Activated naive CD4-positive, alpha-beta T cell treated with anti-CD3 and anti-CD28 coated beads, Interleukin-2, amount 10 ng/mL, durations not matched to agents 7 days and 5 days (primary cell): ENCODE measurements at regions not wholly inside any gene's neighbourhood (a gene's known extent, or its start where the extent isn't known, plus 50 kb on each side); places are given as distances from the start of the nearest gene placed in this dataset.

Experiments
- CTCF ChIA-PET: fragments of 350-600 bp; sonication (Branson Sonifier 250); formaldehyde crosslinking; loops from one replicate; lab custom pipeline; 2021; ENCODE audit warnings: antibody characterized with exemption; lab: Charles Lee
- DNase-seq: peaks from one replicate; pipeline ENCODE4 v3.0.0-alpha.2; 2020
- H3K27ac Mint-ChIP-seq: one replicate; pipeline ENCODE4 v1.8.0; 2021; ENCODE audit warnings: mild to moderate bottlenecking, moderate library complexity, mixed read lengths
- H3K27me3 Mint-ChIP-seq: one replicate; pipeline ENCODE4 v1.8.0; 2021; ENCODE audit warnings: mild to moderate bottlenecking, mixed read lengths
- H3K36me3 Mint-ChIP-seq: one replicate; pipeline ENCODE4 v1.8.0; 2021; ENCODE audit warnings: mixed read lengths
- H3K4me1 Mint-ChIP-seq: one replicate; pipeline ENCODE4 v1.8.0; 2021; ENCODE audit warnings: mixed read lengths
- H3K4me3 Mint-ChIP-seq: one replicate; pipeline ENCODE4 v1.8.0; 2021; ENCODE audit warnings: mild to moderate bottlenecking, moderate library complexity, mixed read lengths
- H3K9me3 Mint-ChIP-seq: one replicate; pipeline ENCODE4 v1.8.0; 2021; ENCODE audit warnings: mixed read lengths

DNA sequence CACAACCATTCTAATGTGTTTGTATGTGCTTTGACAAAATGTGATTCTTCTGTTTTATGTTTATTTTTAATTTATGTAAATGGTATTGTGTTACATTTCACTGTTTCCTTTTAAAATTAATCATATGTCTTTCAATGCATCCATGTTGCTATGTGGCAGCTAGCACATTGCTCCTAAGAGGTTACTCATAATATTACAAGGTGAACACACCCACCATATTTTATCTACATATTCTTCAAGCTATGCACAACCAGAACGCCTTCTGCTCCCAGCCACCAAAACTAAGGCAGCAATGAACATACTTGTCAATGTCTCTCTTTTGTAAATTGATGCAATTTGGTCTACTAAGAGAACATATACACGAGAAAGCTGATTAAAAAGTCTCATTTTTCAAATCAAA, 160.6 kb upstream of the OSR1 start:
- Mint-ChIP-seq H3K4me1 (no peaks in the 10 kb centered on the region), H3K9me3 (no peaks in the 10 kb centered on the region), H3K27ac (no peak overlapping the region), H3K36me3 (no peaks in the 10 kb centered on the region), H3K27me3 (no peaks in the 10 kb centered on the region), H3K4me3 (no peak overlapping the region)
- CTCF ChIA-PET = no interaction called here
- DNase-seq = no peak

DNA sequence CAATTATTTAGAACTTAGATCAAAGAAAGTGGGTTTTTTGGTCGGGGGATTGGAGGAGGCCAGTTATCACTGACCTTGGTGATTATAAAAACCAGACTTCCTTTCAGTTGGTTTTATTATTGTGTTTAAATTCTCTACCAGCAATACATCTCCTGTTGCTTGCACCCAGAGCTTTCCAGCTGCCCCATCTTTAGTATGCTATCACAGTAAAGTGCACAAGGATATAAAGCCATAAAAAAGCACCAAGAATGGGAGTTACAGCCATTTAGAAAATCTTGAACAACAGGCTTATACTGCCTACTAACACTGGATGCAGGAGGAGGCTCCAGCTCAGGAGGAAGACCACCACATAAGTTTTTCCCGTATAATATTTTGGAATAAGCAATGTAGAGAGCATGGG, 148.7 kb upstream of the OSR1 start:
- H3K27ac Mint-ChIP-seq = no peak overlapping the region
- H3K4me3 Mint-ChIP-seq = no peak overlapping the region
- no peak for DNase-seq
- no peaks in the 10 kb centered on the region for H3K9me3 Mint-ChIP-seq
- CTCF ChIA-PET = no interaction called here
- peaks cover 5% of the 10 kb centered on the region for H3K27me3 Mint-ChIP-seq
- no peaks in the 10 kb centered on the region for H3K4me1 Mint-ChIP-seq
- H3K36me3 Mint-ChIP-seq = no peaks in the 10 kb centered on the region

DNA sequence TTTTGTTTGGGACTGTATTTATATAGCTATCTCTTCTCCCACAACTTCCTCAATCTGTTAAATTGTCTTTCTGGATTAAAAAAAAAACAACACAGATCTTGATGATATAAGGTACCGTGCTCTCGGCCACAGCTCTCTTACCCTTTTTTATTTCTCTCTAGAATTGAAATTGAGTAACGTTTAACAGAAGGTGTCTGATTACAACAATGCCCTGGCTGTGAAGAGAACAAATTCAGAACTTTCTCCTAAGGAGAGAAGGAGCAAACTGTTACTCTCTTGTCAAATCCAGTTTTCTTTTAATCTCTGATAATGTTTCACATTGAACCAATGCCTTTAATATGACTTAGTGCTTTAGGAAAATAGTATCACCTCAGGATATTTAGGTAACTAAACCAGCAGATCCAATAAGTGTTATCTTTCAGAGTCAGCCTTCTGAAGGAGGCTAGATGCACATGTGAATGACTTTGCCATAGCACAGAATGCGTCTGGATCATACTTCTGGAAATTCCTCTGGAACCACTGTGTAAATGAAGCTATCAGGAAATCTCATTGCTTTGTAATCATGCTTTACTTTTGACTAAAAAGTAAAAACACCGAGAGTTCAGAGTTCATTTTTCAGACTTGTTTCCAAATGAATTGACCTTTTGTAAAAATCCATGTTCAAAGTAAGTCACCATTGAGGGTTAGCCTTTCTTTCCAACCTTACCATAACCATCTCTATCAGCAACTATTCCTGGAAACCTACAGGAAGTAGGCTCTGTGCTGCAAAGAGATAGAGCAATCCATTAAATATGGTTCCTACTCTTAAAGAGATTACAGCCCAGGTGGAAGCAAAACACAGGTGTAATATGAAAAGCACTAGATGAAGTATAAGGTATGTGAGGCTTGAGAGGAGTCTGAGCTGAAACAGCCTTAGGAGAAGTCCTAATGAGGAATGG, 147.0 kb upstream of the OSR1 start:
- CTCF ChIA-PET = no interaction called here
- no peaks in the 10 kb centered on the region for H3K4me1 Mint-ChIP-seq

DNA sequence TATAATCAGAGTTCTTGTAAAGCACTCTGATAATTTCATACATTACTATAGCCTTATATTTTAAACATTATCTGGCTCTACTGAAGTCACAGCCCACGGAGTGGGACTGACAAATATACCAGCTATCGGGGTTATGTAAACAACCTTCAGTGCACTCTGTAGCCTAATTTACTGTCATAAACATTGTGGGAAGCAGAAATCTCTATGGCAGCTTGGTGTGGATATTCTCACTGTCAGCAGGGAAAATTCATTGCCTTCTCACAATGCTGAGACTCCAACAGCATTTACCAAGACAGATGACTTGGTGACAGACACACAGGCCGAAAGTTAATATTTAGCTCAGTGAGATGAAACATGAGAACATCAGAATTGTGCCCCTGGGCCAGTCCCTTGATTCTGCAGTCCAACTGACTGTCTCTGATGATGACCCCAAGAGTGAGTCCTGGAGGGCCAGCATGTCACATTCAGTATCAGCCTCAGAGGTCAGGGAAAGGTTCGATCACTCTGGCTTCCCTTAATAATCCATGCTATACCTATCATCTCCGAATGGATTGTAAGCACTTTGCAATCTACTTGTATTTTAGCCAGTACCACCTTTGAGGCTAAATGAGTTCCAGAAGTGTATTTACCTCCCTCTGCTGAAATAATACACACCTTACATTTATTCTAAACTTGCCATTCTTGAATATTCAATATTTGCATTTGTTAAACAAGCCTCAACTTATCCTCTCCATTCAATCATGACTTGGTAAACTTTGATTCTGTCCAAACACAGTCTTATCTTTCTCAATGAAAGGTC, 146.2 kb upstream of the OSR1 start:
- Mint-ChIP-seq H3K9me3 (no peaks in the 10 kb centered on the region), H3K27me3 (peaks cover 5% of the 10 kb centered on the region), H3K4me1 (no peaks in the 10 kb centered on the region), H3K4me3 (no peak overlapping the region), H3K36me3 (no peaks in the 10 kb centered on the region), H3K27ac (no peak overlapping the region)
- no peak for DNase-seq
- CTCF ChIA-PET = no interaction called here

More for the DNA sequence above, 147.0 kb upstream of the OSR1 start:
- no peak for DNase-seq
- H3K36me3 Mint-ChIP-seq = no peaks in the 10 kb centered on the region
- H3K4me3 Mint-ChIP-seq = no peak overlapping the region
- no peaks in the 10 kb centered on the region for H3K9me3 Mint-ChIP-seq
- peaks cover 5% of the 10 kb centered on the region for H3K27me3 Mint-ChIP-seq
- no peak overlapping the region for H3K27ac Mint-ChIP-seq

DNA sequence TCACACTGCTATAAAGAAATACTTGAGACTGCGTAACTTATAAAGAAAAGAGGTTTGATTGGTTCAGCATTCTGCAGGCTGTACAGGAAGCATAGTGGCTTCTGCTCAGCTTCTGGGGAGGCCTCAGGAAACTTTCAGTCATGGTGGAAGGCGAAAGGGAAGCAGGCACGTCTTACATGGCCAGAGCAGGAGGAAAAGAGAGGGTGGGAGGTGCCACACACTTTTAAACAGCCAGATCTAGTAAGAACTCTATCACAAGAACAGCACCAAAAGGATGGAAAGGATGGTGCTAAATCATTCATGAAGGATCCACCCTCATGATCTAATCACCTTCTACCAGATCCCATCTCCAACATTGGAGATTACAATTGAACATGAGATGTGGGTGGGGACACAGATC, 145.5 kb upstream of the OSR1 start:
- no peak for DNase-seq
- Mint-ChIP-seq H3K9me3 (no peaks in the 10 kb centered on the region), H3K4me3 (no peak overlapping the region), H3K27ac (no peak overlapping the region), H3K4me1 (no peaks in the 10 kb centered on the region), H3K27me3 (peaks cover 5% of the 10 kb centered on the region), H3K36me3 (no peaks in the 10 kb centered on the region)
- CTCF ChIA-PET = no interaction called here

DNA sequence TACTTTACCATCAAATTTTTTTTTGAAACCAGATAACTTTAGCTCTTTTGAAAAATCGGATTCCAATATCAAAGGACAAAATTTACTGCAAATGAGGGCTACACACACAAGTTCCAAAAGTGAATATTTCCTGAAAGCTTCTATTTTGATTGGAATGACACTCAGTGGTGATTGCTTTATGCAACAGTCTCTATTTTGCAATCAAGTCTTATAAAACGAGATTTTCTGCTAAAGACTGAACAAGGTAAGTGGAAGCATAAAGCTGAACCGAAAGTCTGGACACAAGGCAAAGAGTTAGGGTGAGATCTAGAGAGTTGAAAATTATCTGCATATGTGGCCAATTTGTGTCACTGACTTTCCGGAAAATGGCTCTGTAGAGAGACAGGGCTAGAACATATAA, 145.0 kb upstream of the OSR1 start:
- Mint-ChIP-seq H3K27me3 (peaks cover 5% of the 10 kb centered on the region), H3K27ac (no peak overlapping the region), H3K9me3 (no peaks in the 10 kb centered on the region)

DNA sequence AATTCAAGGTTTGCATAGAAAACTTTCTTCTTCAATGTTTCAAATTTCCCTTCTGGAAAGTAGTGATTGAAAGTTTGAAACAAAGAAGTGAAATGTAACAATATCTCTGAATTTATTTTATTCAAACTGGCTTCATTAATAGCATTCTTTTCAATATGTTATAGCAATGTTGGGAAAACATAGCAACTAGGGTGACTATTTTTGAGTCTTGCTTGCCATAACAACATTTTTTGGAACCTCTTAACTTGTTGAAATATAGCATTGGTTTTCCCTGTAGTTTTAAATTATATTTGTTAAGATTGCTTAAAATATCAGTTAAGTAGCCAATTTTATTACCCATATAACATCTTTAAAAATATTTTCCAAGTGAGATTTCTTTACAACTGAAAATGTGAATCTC, 141.7 kb upstream of the OSR1 start:
- CTCF ChIA-PET = no interaction called here
- Mint-ChIP-seq H3K27me3 (peaks cover 5% of the 10 kb centered on the region), H3K4me1 (no peaks in the 10 kb centered on the region), H3K36me3 (no peaks in the 10 kb centered on the region), H3K9me3 (no peaks in the 10 kb centered on the region), H3K4me3 (no peak overlapping the region), H3K27ac (no peak overlapping the region)
- no peak for DNase-seq

More for the DNA sequence above, 145.0 kb upstream of the OSR1 start:
- Mint-ChIP-seq H3K4me3 (no peak overlapping the region), H3K36me3 (no peaks in the 10 kb centered on the region), H3K4me1 (no peaks in the 10 kb centered on the region)
- no peak for DNase-seq
- CTCF ChIA-PET = no interaction called here

DNA sequence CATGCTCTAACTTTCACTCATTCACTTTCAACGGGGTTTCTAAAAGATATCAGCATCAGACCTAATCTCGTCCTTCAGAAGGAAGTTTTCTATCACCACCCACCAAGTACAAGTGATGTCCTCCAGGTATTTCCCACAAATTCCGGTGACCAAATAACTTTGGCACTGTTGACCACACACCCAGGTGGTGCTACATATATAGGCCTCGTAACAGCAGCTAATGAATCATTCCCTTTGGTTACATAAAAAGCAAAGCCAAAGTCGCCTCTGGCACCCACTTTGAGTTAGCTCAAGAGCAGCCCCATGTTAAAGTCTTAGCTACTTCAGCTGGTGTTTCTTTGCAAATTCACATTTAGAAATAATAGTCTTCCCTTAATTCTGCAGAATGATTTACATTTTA, 138.2 kb upstream of the OSR1 start:
- Mint-ChIP-seq H3K4me3 (no peak overlapping the region), H3K27ac (no peak overlapping the region), H3K4me1 (no peaks in the 10 kb centered on the region), H3K9me3 (no peaks in the 10 kb centered on the region), H3K36me3 (no peaks in the 10 kb centered on the region), H3K27me3 (peaks cover 4% of the 10 kb centered on the region)
- no peak for DNase-seq
- CTCF ChIA-PET = no interaction called here

DNA sequence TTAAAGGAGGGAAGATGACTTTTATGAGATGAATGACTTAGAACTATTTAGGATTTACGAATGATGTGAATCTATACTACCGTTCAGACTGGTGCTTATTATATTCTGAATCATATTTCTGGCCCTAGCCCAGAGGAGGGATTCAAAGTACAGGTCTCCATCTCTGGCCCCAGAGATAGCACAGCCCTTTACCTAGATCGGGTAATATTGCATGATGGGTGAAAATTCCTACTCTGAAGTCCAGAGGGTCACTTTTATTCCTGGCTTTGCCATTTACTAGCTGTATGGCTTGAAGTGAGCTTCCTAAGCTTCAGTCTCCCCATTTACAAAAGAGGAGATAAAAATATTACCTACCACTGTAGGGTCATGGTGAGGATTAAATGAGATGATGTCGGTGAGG, 135.8 kb upstream of the OSR1 start:
- Mint-ChIP-seq H3K9me3 (no peaks in the 10 kb centered on the region), H3K27ac (no peak overlapping the region), H3K36me3 (no peaks in the 10 kb centered on the region), H3K27me3 (peaks cover 15% of the 10 kb centered on the region), H3K4me3 (no peak overlapping the region), H3K4me1 (no peaks in the 10 kb centered on the region)
- CTCF ChIA-PET = no interaction called here
- no peak for DNase-seq

DNA sequence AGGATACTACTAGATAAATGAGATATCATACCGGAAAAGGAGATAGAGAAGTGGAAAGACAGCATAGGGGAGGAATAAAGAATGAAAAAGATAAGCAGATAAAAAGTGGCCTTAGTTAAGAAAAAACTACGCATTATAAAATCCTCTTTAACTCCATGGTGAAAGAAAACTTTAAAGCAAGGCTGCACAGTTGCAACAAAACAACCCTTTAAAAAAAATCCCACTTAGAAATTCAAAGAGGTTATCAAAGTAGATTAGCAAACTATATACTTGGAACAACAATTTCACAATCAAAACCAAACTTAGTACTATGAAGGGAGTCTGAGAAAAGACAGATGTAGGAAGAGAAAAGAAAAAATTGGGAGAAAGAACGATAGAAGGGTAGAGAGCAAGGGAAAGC, 133.4 kb upstream of the OSR1 start:
- Mint-ChIP-seq H3K4me1 (peaks cover 3% of the 10 kb centered on the region), H3K4me3 (no peak overlapping the region), H3K36me3 (no peaks in the 10 kb centered on the region), H3K27ac (no peak overlapping the region), H3K27me3 (peaks cover 15% of the 10 kb centered on the region), H3K9me3 (no peaks in the 10 kb centered on the region)
- no peak for DNase-seq
- CTCF ChIA-PET = no interaction called here

DNA sequence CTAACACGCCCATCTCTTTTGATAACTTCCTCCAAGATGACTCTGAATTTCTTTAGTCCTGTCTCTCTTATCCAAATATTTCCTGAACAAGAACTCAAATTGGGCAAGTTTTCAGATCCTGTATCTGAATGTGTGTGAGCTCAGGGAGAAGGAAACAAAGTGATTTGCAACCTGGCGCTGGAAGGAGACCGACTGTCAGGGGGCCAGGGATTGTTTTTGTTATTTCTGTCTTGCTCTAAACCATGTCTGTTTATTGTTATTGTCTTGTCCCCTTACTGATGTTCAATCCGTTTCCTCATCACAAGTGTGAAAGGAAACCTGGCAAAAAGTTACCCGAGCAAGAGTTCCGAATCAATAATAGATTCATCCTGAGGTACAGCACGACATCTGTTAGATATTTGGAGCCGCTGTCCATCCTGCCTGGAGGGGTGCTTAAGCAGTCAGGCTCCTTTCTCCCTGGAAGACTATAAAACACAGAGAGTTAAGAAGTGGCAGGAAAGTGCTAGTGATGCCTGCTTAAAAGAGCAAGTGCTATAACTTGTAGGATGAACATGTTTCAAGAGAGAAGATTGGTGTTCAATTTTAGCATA, 132.5 kb upstream of the OSR1 start:
- no peak overlapping the region for H3K4me3 Mint-ChIP-seq
- H3K4me1 Mint-ChIP-seq = peaks cover 3% of the 10 kb centered on the region
- CTCF ChIA-PET = no interaction called here
- no peaks in the 10 kb centered on the region for H3K36me3 Mint-ChIP-seq
- no peaks in the 10 kb centered on the region for H3K9me3 Mint-ChIP-seq
- no peak for DNase-seq
- no peak overlapping the region for H3K27ac Mint-ChIP-seq
- H3K27me3 Mint-ChIP-seq = peaks cover 15% of the 10 kb centered on the region

DNA sequence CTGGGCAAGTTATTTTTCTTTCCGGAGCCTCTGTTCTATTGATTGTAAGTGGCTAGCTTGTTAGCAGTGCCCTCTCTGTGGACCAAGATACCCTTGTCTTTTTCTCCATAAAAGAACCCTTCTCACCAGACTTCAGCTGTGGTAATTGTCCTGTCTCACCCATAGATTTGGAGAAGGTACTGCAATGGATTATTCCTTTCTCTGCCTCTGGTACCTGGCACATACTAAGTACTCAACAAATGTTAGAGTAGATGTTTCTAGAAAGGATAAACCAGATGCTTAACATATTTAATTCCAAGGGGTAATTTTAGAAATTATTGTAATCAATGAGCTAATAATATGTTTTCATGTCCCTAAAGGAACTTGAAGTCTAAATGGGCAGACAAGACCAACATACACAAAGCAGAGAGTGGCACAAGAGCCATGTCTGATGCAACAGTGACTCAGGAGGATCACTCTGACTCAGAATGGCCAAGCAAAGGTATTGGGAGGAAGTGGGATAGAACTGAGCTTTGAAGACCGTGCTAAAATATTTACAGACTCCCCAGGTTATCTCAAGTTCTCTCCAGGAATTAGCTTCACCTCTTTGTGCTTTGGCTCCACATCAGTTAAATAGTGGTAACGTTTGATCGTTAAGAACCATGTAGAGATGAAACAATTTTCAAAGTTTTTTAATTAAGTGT, 129.7 kb upstream of the OSR1 start:
- H3K9me3 Mint-ChIP-seq = no peaks in the 10 kb centered on the region
- H3K4me3 Mint-ChIP-seq = no peak overlapping the region
- H3K27me3 Mint-ChIP-seq = peaks cover 15% of the 10 kb centered on the region
- CTCF ChIA-PET = no interaction called here
- DNase-seq = no peak
- no peaks in the 10 kb centered on the region for H3K36me3 Mint-ChIP-seq
- H3K4me1 Mint-ChIP-seq = peaks cover 3% of the 10 kb centered on the region
- no peak overlapping the region for H3K27ac Mint-ChIP-seq

DNA sequence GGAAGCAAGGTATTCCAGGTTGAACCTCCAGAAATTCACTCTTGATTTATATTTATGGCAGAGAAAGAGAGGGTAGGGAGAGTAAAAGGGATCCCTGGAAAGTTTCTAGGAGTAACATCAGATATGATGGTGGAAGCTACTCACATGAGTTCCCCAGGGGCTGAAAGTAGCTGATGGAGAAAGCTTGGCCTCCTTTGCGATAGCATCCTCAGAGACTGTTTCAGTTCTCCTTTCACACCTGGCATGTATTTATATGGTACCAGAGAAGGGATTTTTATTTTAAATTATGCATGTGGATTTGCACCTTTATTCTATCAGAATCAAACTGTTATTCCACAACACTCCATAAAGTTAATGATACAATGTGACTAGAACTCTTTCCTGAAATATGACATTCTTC, 126.3 kb upstream of the OSR1 start:
- H3K4me1 Mint-ChIP-seq = peaks cover 3% of the 10 kb centered on the region
- peaks cover 12% of the 10 kb centered on the region for H3K27me3 Mint-ChIP-seq
- CTCF ChIA-PET = no interaction called here

DNA sequence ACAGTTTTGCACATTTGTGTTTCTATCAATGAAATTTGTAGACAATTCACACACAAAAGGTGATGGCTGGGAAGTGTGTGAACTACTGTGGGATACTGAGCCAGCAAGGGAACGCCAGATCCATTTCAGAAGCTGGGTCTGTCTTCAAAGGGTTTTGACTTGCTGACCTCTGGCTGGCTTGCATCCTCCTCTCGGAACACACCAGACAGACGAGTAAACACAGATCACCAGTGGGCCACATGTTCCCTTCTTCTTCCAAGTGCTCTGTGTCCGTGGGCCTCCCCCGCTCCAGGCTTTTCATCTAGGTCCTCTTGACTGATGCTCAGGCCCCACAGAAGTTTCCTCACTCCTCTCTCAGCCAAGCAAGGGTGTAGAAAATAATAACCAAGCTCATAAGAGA, 122.2 kb upstream of the OSR1 start:
- DNase-seq = no peak
- no peaks in the 10 kb centered on the region for H3K36me3 Mint-ChIP-seq
- H3K27me3 Mint-ChIP-seq = peaks cover 22% of the 10 kb centered on the region

More for the DNA sequence above, 126.3 kb upstream of the OSR1 start:
- Mint-ChIP-seq H3K4me3 (no peak overlapping the region), H3K9me3 (no peaks in the 10 kb centered on the region), H3K36me3 (no peaks in the 10 kb centered on the region), H3K27ac (no peak overlapping the region)
- no peak for DNase-seq

More for the DNA sequence above, 122.2 kb upstream of the OSR1 start:
- Mint-ChIP-seq H3K9me3 (no peaks in the 10 kb centered on the region), H3K4me1 (no peaks in the 10 kb centered on the region), H3K27ac (no peak overlapping the region), H3K4me3 (no peak overlapping the region)
- CTCF ChIA-PET = no interaction called here
